GM23338 (cell line): ENCODE measurements at regions not wholly inside any gene's neighbourhood (a gene's known extent, or its start where the extent isn't known, plus 50 kb on each side); places are given as distances from the start of the nearest gene placed in this dataset.

ENCODE experiments used
- ATAC-seq: fragments of 200-7000 bp; cut with Tn5 transposase; 3 replicates; pipeline ENCODE4 v1.9.1; 2020
- DNase-seq: peaks from one replicate; pipeline ENCODE4 v3.0.0-alpha.2; 2015; ENCODE audit warnings: low spot score
- H2AFZ ChIP-seq: fragments of 200-600 bp; sonication (generic); 2 replicates; pipeline ENCODE4 v1.8.0; 2016; ENCODE audit warnings: antibody characterized with exemption, mild to moderate bottlenecking, moderate library complexity
- H3F3A ChIP-seq: fragments of 200-600 bp; sonication (generic); replicated peaks from 2 replicates; pipeline ENCODE4 v1.8.0; 2017; ENCODE audit warnings: antibody characterized with exemption, mixed run types, low read depth
- H3K27ac ChIP-seq: fragments of 200-600 bp; sonication (generic); 2 replicates; pipeline ENCODE4 v1.6.1; 2016; ENCODE audit warnings: low read depth
- H3K27me3 ChIP-seq: fragments of 200-600 bp; sonication (generic); 2 replicates; pipeline ENCODE4 v1.8.0; 2016; ENCODE audit warnings: mild to moderate bottlenecking, mixed run types, moderate library complexity; ENCODE audit not compliant: insufficient read depth
- H3K36me3 ChIP-seq: fragments of 200-600 bp; sonication (generic); 2 replicates; pipeline ENCODE4 v1.8.0; 2016; ENCODE audit warnings: mild to moderate bottlenecking; ENCODE audit not compliant: insufficient read depth
- H3K4me1 ChIP-seq: fragments of 200-600 bp; sonication (generic); 2 replicates; pipeline ENCODE4 v1.8.0; 2016; ENCODE audit warnings: mild to moderate bottlenecking, moderate library complexity; ENCODE audit not compliant: insufficient read depth
- H3K4me2 ChIP-seq: fragments of 200-600 bp; sonication (generic); 2 replicates; pipeline ENCODE4 v1.7.1; 2017; ENCODE audit warnings: mixed run types
- H3K4me3 ChIP-seq: fragments of 200-600 bp; sonication (generic); 2 replicates; pipeline ENCODE4 v1.6.1; 2016; ENCODE audit warnings: mixed run types
- H3K79me2 ChIP-seq: fragments of 200-600 bp; sonication (generic); replicated peaks from 2 replicates; pipeline ENCODE4 v1.8.0; 2017; ENCODE audit warnings: mild to moderate bottlenecking; ENCODE audit not compliant: insufficient read depth
- H3K9me2 ChIP-seq: fragments of 200-600 bp; sonication (generic); 2 replicates; pipeline ENCODE4 v1.8.0; 2017; ENCODE audit not compliant: insufficient read depth
- H4K20me1 ChIP-seq: fragments of 200-600 bp; sonication (generic); replicated peaks from 2 replicates; pipeline ENCODE4 v1.8.0; 2017; ENCODE audit warnings: mild to moderate bottlenecking; ENCODE audit not compliant: insufficient read depth
- H3K27ac Mint-ChIP-seq: 2 replicates; pipeline ENCODE4 v1.8.0; 2020; ENCODE audit warnings: inconsistent platforms, mild to moderate bottlenecking, moderate library complexity, mixed read lengths
- H3K27me3 Mint-ChIP-seq: 3 replicates; pipeline ENCODE4 v1.8.0; 2022; ENCODE audit warnings: low read depth, mild to moderate bottlenecking, moderate library complexity, mixed read lengths, inconsistent platforms; ENCODE audit not compliant: insufficient read depth, poor library complexity
- H3K36me3 Mint-ChIP-seq: 3 replicates; pipeline ENCODE4 v1.8.0; 2021; ENCODE audit warnings: low read depth, mild to moderate bottlenecking, inconsistent platforms, moderate library complexity, mixed read lengths
- H3K4me1 Mint-ChIP-seq: 3 replicates; pipeline ENCODE4 v1.8.0; 2020; ENCODE audit warnings: mild to moderate bottlenecking, inconsistent platforms, mixed read lengths
- H3K4me3 Mint-ChIP-seq: 3 replicates; pipeline ENCODE4 v1.8.0; 2021; ENCODE audit warnings: moderate library complexity, mild to moderate bottlenecking, inconsistent platforms, mixed read lengths
- H3K9me3 Mint-ChIP-seq: 3 replicates; pipeline ENCODE4 v1.8.0; 2020; ENCODE audit warnings: moderate library complexity, mild to moderate bottlenecking, inconsistent platforms, mixed read lengths
- CREB1 ChIP-seq: fragments of 250-450 bp; sonication (Bioruptor Pico); IDR thresholded peaks from 2 replicates; pipeline ENCODE4 v1.5.0; 2020; ENCODE audit warnings: low read depth, mild to moderate bottlenecking, moderate library complexity
- EZH2phosphoT487 ChIP-seq: fragments of 200-600 bp; sonication (generic); IDR thresholded peaks from one replicate; pipeline ENCODE4 v1.8.1; 2018; ENCODE audit warnings: antibody characterized with exemption; ENCODE audit not compliant: unreplicated experiment
- JUNB ChIP-seq: IDR thresholded peaks from one replicate; pipeline ENCODE4 v1.6.1; 2016; ENCODE audit warnings: antibody characterized with exemption; ENCODE audit not compliant: unreplicated experiment
- NANOG ChIP-seq: IDR thresholded peaks from 2 replicates; pipeline ENCODE4 v1.6.1; 2016; ENCODE audit warnings: antibody characterized with exemption, borderline replicate concordance
- POLR2AphosphoS5 ChIP-seq: IDR thresholded peaks from 2 replicates; pipeline ENCODE4 v1.6.1; 2016; ENCODE audit warnings: antibody characterized with exemption, low read depth
- STAT1 ChIP-seq: IDR thresholded peaks from one replicate; pipeline ENCODE4 v1.6.1; 2016; ENCODE audit warnings: antibody characterized with exemption; ENCODE audit not compliant: unreplicated experiment
- ZNF114 ChIP-seq: fragments of 250-450 bp; sonication (Bioruptor Pico); IDR thresholded peaks from 2 replicates; pipeline ENCODE4 v1.5.0; 2020; ENCODE audit warnings: mild to moderate bottlenecking, moderate library complexity
- ZNF331 ChIP-seq: fragments of 250-450 bp; sonication (Bioruptor Pico); IDR thresholded peaks from 2 replicates; pipeline ENCODE4 v1.5.0; 2020; ENCODE audit warnings: low read depth, mild to moderate bottlenecking, moderate library complexity
- TF ChIP-seq, protein P1 (sequence below), 2 experiments: fragments of 200-600 bp in 1 of 2; sonication (generic) in 1 of 2; conservative IDR thresholded peaks; 2 replicates each; pipeline versions ENCODE4 v1.5.1 to v1.6.1; 2016 to 2017; ENCODE audit warnings: antibody characterized with exemption in 2 of 2, low read depth in 2 of 2, mild to moderate bottlenecking in 2 of 2, moderate library complexity in 1 of 2
- TF ChIP-seq, protein P2 (sequence below): IDR thresholded peaks from 2 replicates; pipeline ENCODE4 v1.6.1; 2016; ENCODE audit warnings: antibody characterized with exemption
- TF ChIP-seq, protein P3 (sequence below): fragments of 250-450 bp; sonication (Bioruptor Pico); IDR thresholded peaks from 2 replicates; pipeline ENCODE4 v1.5.0; 2020; ENCODE audit warnings: mild to moderate bottlenecking, moderate library complexity

DNA sequence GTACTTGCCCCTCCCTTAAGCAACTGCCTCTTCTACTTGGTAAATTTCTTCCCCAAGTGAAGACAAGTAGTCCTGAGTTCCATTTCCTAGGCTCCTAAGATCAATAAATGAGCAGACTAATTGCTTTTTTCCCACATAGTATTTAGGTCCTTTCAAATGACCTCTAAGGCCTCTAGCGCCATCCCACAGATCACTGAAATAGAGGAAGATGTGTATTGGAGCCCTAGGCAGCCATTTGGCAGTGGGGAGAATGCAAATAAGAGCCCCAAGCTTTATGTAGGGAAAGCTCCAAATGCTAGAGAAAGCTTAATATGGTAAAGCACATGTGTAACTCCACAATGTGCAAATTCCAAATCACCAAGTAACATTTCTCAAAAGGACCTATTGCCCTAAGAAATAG is 316.5 kb upstream of the PHF14 start:
- no peaks in the 10 kb centered on the region for H3K9me2 ChIP-seq
- Mint-ChIP-seq H3K27me3 (no peaks in the 10 kb centered on the region), H3K4me3 (no peak overlapping the region), H3K36me3 (no peaks in the 10 kb centered on the region), H3K27ac (no peak overlapping the region), H3K4me1 (peaks cover 18% of the 10 kb centered on the region), H3K9me3 (no peaks in the 10 kb centered on the region)
- no peak overlapping the region for H3K27ac ChIP-seq
- ATAC-seq (peak; percentile 82), DNase-seq (peak; percentile 71)
- no peak overlapping the region for H2AFZ ChIP-seq
- H3K27me3 ChIP-seq: no peaks in the 10 kb centered on the region
- H3K4me3 ChIP-seq: no peak overlapping the region
- peaks cover 8% of the 10 kb centered on the region; the same call in 1 of the 2 replicates for H3K4me1 ChIP-seq
- no peaks in the 10 kb centered on the region for H3K79me2 ChIP-seq
- H3F3A ChIP-seq: no peaks in the 10 kb centered on the region
- TF ChIP-seq ZNF331 (CRISPR knock-in tag) (no peak), CREB1 (CRISPR knock-in tag) (no peak), NANOG (peak; percentile 59; the same call in 1 of the 2 replicates)
- TF ChIP-seq, protein P1, sequence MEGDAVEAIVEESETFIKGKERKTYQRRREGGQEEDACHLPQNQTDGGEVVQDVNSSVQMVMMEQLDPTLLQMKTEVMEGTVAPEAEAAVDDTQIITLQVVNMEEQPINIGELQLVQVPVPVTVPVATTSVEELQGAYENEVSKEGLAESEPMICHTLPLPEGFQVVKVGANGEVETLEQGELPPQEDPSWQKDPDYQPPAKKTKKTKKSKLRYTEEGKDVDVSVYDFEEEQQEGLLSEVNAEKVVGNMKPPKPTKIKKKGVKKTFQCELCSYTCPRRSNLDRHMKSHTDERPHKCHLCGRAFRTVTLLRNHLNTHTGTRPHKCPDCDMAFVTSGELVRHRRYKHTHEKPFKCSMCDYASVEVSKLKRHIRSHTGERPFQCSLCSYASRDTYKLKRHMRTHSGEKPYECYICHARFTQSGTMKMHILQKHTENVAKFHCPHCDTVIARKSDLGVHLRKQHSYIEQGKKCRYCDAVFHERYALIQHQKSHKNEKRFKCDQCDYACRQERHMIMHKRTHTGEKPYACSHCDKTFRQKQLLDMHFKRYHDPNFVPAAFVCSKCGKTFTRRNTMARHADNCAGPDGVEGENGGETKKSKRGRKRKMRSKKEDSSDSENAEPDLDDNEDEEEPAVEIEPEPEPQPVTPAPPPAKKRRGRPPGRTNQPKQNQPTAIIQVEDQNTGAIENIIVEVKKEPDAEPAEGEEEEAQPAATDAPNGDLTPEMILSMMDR (conservative IDR thresholded peaks at IDR 0.05; ENCODE audit: low read depth in 2 of 2): 0 out of 4 replicates have a peak, but pooled peaks of 1 of the 2 experiments have one; percentile 6
- no peaks in the 10 kb centered on the region for H4K20me1 ChIP-seq
- no peaks in the 10 kb centered on the region for H3K36me3 ChIP-seq
- no peak overlapping the region for H3K4me2 ChIP-seq

DNA sequence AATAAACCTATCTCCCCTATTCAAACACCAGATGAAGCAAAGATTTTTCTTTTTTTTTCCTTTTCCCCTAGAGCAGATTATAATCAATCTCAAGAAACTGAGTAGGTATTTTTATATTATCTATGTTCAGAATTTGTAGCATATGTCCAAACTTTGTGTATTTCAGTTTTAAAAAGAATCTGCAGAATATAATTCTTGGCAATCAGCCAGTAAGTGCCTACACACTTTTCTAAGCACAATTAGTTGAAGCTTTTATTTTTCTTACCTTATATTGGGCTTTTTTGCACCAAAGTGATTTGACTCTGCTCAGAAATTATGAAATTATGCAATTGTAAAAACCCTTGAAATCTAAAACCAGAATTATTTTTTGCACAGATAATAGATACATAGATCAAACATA is 315.8 kb upstream of the PHF14 start:
- Mint-ChIP-seq H3K27me3 (no peaks in the 10 kb centered on the region), H3K4me1 (peaks cover 18% of the 10 kb centered on the region), H3K27ac (no peak overlapping the region), H3K9me3 (no peaks in the 10 kb centered on the region), H3K4me3 (no peak overlapping the region), H3K36me3 (no peaks in the 10 kb centered on the region)
- Histone ChIP-seq H4K20me1 (no peaks in the 10 kb centered on the region), H3K9me2 (no peaks in the 10 kb centered on the region), H3K4me3 (no peak overlapping the region), H3F3A (no peaks in the 10 kb centered on the region), H3K27ac (no peak overlapping the region), H3K4me1 (peaks cover 8% of the 10 kb centered on the region; the same call in 1 of the 2 replicates), H3K36me3 (no peaks in the 10 kb centered on the region), H2AFZ (no peak overlapping the region), H3K27me3 (no peaks in the 10 kb centered on the region), H3K79me2 (no peaks in the 10 kb centered on the region), H3K4me2 (no peak overlapping the region)
- no peak for ATAC-seq
- DNase-seq: no peak
- TF ChIP-seq, protein P1 (conservative IDR thresholded peaks at IDR 0.05; ENCODE audit: low read depth in 2 of 2): no peak
- TF ChIP-seq, protein P2, sequence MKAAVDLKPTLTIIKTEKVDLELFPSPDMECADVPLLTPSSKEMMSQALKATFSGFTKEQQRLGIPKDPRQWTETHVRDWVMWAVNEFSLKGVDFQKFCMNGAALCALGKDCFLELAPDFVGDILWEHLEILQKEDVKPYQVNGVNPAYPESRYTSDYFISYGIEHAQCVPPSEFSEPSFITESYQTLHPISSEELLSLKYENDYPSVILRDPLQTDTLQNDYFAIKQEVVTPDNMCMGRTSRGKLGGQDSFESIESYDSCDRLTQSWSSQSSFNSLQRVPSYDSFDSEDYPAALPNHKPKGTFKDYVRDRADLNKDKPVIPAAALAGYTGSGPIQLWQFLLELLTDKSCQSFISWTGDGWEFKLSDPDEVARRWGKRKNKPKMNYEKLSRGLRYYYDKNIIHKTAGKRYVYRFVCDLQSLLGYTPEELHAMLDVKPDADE: no peak
- no peak for TF ChIP-seq ZNF114 (CRISPR knock-in tag)
- TF ChIP-seq STAT1: no peak
- no peak for TF ChIP-seq POLR2AphosphoS5
- TF ChIP-seq, protein P3, sequence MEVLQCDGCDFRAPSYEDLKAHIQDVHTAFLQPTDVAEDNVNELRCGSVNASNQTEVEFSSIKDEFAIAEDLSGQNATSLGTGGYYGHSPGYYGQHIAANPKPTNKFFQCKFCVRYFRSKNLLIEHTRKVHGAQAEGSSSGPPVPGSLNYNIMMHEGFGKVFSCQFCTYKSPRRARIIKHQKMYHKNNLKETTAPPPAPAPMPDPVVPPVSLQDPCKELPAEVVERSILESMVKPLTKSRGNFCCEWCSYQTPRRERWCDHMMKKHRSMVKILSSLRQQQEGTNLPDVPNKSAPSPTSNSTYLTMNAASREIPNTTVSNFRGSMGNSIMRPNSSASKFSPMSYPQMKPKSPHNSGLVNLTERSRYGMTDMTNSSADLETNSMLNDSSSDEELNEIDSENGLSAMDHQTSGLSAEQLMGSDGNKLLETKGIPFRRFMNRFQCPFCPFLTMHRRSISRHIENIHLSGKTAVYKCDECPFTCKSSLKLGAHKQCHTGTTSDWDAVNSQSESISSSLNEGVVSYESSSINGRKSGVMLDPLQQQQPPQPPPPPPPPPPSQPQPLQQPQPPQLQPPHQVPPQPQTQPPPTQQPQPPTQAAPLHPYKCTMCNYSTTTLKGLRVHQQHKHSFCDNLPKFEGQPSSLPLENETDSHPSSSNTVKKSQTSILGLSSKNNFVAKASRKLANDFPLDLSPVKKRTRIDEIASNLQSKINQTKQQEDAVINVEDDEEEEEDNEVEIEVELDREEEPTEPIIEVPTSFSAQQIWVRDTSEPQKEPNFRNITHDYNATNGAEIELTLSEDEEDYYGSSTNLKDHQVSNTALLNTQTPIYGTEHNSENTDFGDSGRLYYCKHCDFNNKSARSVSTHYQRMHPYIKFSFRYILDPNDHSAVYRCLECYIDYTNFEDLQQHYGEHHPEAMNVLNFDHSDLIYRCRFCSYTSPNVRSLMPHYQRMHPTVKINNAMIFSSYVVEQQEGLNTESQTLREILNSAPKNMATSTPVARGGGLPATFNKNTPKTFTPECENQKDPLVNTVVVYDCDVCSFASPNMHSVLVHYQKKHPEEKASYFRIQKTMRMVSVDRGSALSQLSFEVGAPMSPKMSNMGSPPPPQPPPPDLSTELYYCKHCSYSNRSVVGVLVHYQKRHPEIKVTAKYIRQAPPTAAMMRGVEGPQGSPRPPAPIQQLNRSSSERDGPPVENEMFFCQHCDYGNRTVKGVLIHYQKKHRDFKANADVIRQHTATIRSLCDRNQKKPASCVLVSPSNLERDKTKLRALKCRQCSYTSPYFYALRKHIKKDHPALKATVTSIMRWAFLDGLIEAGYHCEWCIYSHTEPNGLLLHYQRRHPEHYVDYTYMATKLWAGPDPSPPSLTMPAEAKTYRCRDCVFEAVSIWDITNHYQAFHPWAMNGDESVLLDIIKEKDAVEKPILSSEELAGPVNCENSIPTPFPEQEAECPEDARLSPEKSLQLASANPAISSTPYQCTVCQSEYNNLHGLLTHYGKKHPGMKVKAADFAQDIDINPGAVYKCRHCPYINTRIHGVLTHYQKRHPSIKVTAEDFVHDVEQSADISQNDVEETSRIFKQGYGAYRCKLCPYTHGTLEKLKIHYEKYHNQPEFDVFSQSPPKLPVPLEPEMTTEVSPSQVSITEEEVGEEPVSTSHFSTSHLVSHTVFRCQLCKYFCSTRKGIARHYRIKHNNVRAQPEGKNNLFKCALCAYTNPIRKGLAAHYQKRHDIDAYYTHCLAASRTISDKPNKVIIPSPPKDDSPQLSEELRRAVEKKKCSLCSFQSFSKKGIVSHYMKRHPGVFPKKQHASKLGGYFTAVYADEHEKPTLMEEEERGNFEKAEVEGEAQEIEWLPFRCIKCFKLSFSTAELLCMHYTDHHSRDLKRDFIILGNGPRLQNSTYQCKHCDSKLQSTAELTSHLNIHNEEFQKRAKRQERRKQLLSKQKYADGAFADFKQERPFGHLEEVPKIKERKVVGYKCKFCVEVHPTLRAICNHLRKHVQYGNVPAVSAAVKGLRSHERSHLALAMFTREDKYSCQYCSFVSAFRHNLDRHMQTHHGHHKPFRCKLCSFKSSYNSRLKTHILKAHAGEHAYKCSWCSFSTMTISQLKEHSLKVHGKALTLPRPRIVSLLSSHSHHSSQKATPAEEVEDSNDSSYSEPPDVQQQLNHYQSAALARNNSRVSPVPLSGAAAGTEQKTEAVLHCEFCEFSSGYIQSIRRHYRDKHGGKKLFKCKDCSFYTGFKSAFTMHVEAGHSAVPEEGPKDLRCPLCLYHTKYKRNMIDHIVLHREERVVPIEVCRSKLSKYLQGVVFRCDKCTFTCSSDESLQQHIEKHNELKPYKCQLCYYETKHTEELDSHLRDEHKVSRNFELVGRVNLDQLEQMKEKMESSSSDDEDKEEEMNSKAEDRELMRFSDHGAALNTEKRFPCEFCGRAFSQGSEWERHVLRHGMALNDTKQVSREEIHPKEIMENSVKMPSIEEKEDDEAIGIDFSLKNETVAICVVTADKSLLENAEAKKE (CRISPR knock-in tag): no peak
- no peak for TF ChIP-seq EZH2phosphoT487
- no peak for TF ChIP-seq JUNB
